Mesodermal cell (in vitro differentiated cells): ENCODE measurements at regions not wholly inside any gene's neighbourhood (a gene's known extent, or its start where the extent isn't known, plus 50 kb on each side); places are given as distances from the start of the nearest gene placed in this dataset.

ENCODE experiments used
- H3K27ac ChIP-seq: 2 replicates; pipeline ENCODE4 v1.7.0; 2013; ENCODE audit warnings: mild to moderate bottlenecking, low read depth, low read length, moderate library complexity; ENCODE audit not compliant: severe bottlenecking
- H3K36me3 ChIP-seq: 2 replicates; pipeline ENCODE4 v1.7.1; 2013; ENCODE audit warnings: mild to moderate bottlenecking, low read length, moderate library complexity; ENCODE audit not compliant: control insufficient read depth, insufficient read depth
- H3K4me1 ChIP-seq: one replicate; pipeline ENCODE4 v1.7.1; 2013; ENCODE audit warnings: mild to moderate bottlenecking, low read length; ENCODE audit not compliant: insufficient read depth, control insufficient read depth, poor library complexity, severe bottlenecking
- H3K4me3 ChIP-seq: 2 replicates; pipeline ENCODE4 v1.7.0; 2013; ENCODE audit warnings: low read length, control low read depth, mild to moderate bottlenecking; ENCODE audit not compliant: insufficient read depth, poor library complexity, severe bottlenecking; ENCODE audit errors: extremely low read depth
- H3K9me3 ChIP-seq: 2 replicates; pipeline ENCODE4 v1.7.1; 2013; ENCODE audit warnings: mild to moderate bottlenecking, low read length, moderate library complexity; ENCODE audit not compliant: control insufficient read depth
- WGBS, 2 experiments: methylation state at CpG; one replicate each; pipeline ENCODE4 v1.1.5; 2013; ENCODE audit warnings: missing lambda C conversion rate in 2 of 2; ENCODE audit not compliant: insufficient coverage in 2 of 2; 5-methylcytosine and 5-hydroxymethylcytosine counted together

DNA sequence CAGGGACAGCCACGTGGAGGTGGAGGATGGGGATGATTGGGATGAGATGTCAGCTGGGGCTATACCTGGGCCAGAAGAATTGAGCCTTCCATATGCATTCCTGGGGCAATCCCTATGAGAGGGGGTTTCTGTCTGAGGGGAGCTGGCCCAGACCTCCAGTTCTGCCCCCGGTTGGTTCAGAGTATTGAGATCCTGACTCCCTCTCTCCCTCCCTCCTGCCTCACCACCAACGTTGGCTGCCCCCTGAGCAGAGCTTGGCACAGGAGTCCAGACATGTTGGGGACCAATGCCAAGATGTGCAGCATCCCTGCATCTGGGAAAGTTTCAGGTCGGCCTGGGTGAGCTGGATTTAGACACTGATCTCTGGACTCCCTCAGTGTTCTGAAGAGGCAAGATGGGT is 575.2 kb upstream of the MKI67 start:
- no peaks in the 10 kb centered on the region for H3K4me1 ChIP-seq
- no peak overlapping the region for H3K27ac ChIP-seq
- 64 to 82% methylated on average over 2 to 3 of the region's 4 CpGs for WGBS, 2 experiments
- no peaks in the 10 kb centered on the region for H3K36me3 ChIP-seq
- H3K9me3 ChIP-seq: no peaks in the 10 kb centered on the region
- H3K4me3 ChIP-seq: no peak overlapping the region

DNA sequence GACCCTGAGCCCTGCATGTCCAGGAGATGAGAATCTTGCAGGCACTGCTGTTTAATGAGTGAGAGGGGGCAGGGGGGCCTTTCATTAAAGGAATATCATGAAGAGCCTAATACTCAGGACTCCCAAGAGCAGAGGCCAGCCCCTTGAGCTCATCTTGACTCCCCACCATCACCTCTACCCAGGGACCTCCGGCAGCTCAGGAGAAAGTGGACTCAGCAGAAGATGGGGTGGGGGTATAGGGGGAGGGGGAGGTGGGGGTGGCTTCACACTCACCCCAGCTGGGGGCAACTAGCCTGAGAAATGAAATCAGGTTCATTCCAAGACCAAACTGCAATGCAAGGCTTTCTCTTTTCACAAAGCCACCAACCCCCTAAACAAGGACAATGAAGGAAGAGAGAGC is 575.6 kb upstream of the MKI67 start:
- no peaks in the 10 kb centered on the region for H3K36me3 ChIP-seq
- no peaks in the 10 kb centered on the region for H3K4me1 ChIP-seq
- H3K4me3 ChIP-seq: no peak overlapping the region
- no CpG with 5 or more reads among the region's 1 CpG for WGBS, 2 experiments
- H3K9me3 ChIP-seq: no peaks in the 10 kb centered on the region
- no peak overlapping the region for H3K27ac ChIP-seq

DNA sequence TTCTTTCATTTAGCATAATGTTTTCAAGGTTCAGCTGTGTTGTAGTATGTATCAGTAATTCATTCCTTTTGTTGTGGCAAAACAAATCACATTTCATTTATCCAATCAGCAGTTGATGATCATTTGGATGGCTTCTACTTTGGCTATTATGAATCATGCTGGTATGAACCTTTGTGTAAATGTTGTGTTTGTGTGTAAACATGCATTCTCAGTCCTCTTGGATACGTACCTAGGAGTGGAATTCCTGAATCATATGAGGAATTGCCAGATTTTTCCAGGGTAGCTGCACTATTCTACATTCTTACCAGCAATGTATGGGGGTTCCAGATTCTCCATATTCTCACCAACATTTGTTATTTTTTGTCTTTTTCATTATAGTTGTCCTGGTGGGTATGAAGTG is 578.5 kb upstream of the MKI67 start:
- no peak overlapping the region for H3K27ac ChIP-seq
- H3K4me3 ChIP-seq: no peak overlapping the region
- WGBS, 2 experiments: no CpG with 5 or more reads among the region's 1 CpG
- no peaks in the 10 kb centered on the region for H3K4me1 ChIP-seq
- no peaks in the 10 kb centered on the region for H3K36me3 ChIP-seq
- H3K9me3 ChIP-seq: no peaks in the 10 kb centered on the region

DNA sequence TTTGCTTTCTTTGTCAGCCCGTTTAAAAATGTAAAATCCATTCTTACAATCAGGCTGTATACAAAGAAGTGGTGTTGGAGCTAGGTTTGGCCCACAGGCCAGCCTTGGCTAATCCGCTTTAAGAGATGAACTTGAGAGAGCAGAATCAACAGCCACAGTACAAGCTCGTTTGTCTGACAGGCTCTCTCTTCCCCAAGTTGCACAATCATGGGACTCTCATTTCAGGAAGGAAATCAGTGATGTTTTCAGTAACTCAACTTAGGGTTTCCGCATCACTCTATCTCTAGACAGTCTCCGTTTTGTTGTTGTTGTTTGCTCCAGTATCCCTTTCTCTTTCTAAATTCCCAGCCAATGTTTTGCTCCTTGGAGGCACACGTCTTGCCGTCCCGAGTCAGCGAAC is 582.0 kb upstream of the MKI67 start:
- 90 to 92% methylated on average over 6 to 8 of the region's 9 CpGs for WGBS, 2 experiments
- Histone ChIP-seq H3K4me1 (no peaks in the 10 kb centered on the region), H3K27ac (no peak overlapping the region), H3K4me3 (no peak overlapping the region), H3K36me3 (no peaks in the 10 kb centered on the region), H3K9me3 (no peaks in the 10 kb centered on the region)

DNA sequence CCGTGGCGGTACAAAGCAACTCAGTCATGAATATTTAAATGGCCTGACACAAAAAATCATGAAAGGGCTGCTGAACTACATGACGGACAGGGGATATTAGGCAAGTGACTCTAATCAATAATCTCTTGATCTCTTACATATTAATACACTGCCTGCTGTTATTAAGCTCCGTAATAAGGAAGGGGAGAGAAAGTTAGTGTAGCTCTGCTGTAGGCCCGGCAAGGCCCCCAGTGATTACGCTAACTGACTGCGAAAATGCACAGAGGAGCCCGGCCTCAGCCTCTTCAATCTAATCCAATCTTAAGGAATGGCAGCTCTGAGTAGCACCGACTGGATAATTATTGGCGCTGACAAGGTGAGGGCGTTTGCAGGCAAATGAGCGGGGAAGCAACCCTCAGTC is 583.5 kb upstream of the MKI67 start:
- Histone ChIP-seq H3K9me3 (no peaks in the 10 kb centered on the region), H3K4me1 (no peaks in the 10 kb centered on the region), H3K4me3 (no peak overlapping the region), H3K36me3 (no peaks in the 10 kb centered on the region), H3K27ac (no peak overlapping the region)
- WGBS, 2 experiments: 88 to 91% methylated on average over 7 to 8 of the region's 12 CpGs

DNA sequence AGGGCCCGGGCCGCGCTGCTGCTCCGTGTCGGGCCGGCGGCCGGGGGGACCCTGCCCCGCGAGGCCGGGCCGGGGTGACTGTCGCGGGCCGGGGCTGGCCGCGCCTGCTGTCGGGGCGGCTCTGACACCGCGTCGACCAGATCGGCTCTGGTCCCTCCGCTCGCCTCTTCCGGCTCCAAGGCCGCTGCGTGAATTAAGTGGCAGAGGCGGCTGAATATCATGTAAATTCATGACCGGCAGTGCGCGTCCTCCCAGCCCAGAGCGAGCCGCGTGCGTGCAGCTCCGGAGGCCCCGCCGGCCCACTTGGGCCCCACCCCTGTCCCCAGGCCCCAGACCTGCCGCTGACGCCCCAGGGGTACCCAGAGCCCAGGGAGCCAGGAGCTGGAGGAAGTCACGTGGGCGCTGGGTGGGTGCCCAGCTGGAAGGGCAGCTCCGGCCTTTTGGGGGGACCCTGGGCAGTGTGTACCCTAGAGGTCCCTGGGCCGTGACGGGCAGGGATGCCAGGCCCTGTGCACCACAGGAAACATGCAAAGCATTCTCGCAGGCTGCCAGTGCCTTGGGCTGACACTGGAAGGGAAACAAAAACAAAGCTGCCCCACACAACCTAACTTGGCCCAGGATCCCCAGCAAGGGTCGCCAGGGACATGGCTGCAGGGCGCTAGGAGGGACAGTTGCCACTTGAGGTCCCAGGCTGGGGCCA is 584.0 kb upstream of the MKI67 start:
- H3K36me3 ChIP-seq: no peaks in the 10 kb centered on the region
- H3K4me3 ChIP-seq: no peak overlapping the region
- no peaks in the 10 kb centered on the region for H3K4me1 ChIP-seq
- no peaks in the 10 kb centered on the region for H3K9me3 ChIP-seq
- 96 to 97% methylated on average over 39 to 43 of the region's 49 CpGs for WGBS, 2 experiments
- H3K27ac ChIP-seq: no peak overlapping the region

DNA sequence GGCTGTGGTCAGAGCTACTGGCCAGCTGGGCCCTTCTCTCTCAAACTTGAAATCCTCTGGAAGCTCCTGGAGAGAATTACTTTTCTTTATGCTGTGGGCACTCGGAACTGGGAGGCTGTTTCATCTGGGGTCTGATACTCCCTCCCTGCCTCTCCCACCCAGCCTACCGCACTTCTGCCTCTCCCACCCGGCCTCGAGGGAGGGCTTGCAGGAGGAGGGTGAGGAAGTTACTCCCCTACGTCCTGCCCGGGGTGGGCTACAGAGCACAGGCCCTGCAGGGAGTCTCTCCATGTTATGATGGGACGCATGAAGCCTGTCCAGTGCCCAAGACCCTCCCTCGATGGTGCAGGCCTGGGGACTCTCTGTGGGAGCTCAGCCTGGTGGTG is 584.6 kb upstream of the MKI67 start:
- H3K4me3 ChIP-seq: no peak overlapping the region
- 88 to 95% methylated on average over 5 of the region's 8 CpGs for WGBS, 2 experiments
- no peaks in the 10 kb centered on the region for H3K36me3 ChIP-seq
- no peak overlapping the region for H3K27ac ChIP-seq
- no peaks in the 10 kb centered on the region for H3K9me3 ChIP-seq
- no peaks in the 10 kb centered on the region for H3K4me1 ChIP-seq

DNA sequence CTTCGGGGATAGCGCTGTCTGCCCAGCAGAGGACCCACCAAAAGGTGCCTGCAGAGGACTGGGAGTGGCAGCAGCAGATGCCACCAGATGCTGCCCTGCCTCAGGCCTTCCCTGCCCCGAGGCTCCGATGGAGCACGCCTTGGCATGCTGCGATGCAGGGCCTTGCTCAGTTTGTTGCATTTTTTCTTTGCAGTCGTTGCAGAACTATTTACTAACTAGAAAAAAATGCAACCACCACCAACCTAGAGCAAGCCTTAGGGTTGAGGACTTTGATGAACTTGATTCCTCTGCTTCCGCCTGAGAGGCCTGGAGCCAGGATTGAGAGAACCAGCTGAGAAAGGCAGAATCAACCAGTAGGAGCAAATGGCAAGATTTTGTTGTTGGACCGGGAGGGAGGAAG is 585.6 kb upstream of the MKI67 start:
- Histone ChIP-seq H3K27ac (no peak overlapping the region), H3K4me3 (no peak overlapping the region), H3K4me1 (no peaks in the 10 kb centered on the region), H3K9me3 (no peaks in the 10 kb centered on the region), H3K36me3 (no peaks in the 10 kb centered on the region)
- WGBS, 2 experiments: 90 to 100% methylated on average over 4 to 7 of the region's 9 CpGs

DNA sequence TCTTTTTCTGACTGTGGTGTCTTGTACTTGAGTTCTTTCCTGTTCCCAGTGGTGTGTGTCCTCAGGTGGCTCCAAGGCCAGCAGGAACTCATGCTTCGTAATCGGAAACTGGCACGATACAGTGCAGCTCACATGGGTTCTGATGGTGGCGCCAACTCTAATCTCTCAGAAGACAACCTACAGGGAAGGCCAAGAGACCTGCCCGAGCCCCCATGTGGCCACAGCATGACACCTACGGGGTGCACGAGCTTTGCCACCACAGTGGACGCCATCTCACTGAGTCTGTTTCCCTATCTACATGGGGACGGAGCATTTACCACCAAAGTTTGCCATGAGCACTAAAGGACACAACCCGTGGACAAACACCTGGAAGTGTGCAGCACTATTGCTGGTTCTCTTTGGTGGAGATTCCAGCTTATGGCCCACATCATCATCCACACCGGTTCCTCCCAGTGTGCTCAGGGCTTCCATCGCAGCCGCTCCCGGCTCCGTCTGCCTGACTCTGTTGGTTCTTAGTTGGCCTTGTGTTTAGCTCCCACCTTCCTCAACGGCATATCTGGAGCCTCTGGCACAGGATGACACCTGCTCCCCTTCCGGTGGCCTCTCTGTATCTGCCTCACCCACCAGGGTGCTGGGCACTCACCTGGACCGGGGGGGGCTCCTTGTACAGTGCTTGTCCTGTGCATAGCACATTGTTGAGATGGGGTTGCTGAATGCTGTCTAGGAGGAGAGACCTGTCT is 586.6 kb upstream of the MKI67 start:
- Histone ChIP-seq H3K27ac (no peak overlapping the region), H3K36me3 (no peaks in the 10 kb centered on the region), H3K4me3 (no peak overlapping the region), H3K4me1 (no peaks in the 10 kb centered on the region), H3K9me3 (no peaks in the 10 kb centered on the region)
- 93 to 95% methylated on average over 16 to 17 of the region's 18 CpGs for WGBS, 2 experiments

DNA sequence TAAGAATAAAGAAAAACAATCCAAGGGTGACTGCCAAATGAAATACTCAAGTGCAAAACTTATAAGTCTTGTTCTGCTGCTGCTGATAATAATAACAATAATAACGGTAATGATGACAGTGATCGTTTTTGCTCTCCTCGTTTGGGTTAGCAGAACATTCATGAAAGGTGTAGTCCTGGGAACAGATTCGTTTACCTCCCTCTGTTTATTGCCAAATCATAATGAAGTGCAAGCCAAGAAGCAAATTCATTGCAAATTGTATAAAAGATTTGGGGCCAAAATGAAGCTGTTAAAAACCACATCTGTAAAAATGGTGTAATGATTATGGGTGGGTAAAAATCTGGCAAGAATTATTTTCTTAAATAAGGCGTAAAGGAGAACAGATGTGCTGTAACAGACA is 587.2 kb upstream of the MKI67 start:
- no peaks in the 10 kb centered on the region for H3K9me3 ChIP-seq
- 90 to 93% methylated on average over 3 to 5 of the region's 5 CpGs for WGBS, 2 experiments
- H3K27ac ChIP-seq: no peak overlapping the region
- H3K4me3 ChIP-seq: no peak overlapping the region
- no peaks in the 10 kb centered on the region for H3K4me1 ChIP-seq
- H3K36me3 ChIP-seq: no peaks in the 10 kb centered on the region

DNA sequence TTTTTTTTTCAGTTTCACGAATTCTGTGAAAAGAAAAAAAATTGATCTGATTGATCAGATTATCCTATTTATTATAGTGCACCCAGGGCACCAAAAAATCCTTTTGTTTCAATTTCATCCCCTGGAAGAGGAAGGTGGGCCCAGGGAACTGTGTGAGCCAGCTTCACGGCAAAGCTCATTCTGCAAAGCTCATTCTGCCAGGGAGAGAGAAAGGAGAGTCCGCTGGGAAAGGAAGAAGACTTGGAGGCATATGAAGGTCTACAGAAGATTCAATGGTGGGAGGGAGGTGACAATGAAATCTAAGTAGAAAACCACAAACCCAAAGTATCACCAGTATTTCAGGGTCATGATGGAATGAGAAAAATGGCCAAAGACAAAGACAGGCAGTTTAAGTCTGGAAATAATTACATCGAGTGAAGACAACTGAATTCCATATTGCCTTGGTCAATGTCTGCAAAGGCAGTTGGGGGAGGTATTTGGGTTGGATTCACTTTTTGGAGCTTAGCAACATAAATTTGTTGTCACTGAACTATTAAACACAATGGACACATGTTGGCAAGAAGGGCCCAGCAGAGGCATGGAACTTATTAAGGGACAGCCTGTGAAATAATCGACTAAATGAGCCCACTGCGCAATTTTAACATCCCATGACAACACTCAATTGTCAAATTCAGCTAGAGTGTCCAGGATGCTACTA is 587.8 kb upstream of the MKI67 start:
- Histone ChIP-seq H3K27ac (no peak overlapping the region), H3K36me3 (no peaks in the 10 kb centered on the region), H3K9me3 (no peaks in the 10 kb centered on the region), H3K4me1 (no peaks in the 10 kb centered on the region), H3K4me3 (no peak overlapping the region)
- 86 to 91% methylated on average over 3 to 4 of the region's 6 CpGs for WGBS, 2 experiments
